ENCODE measurements at regions not wholly inside any gene's neighbourhood (a gene's known extent, or its start where the extent isn't known, plus 50 kb on each side); places are given as distances from the start of the nearest gene placed in this dataset.

- TF ChIP-seq, protein P1, sequence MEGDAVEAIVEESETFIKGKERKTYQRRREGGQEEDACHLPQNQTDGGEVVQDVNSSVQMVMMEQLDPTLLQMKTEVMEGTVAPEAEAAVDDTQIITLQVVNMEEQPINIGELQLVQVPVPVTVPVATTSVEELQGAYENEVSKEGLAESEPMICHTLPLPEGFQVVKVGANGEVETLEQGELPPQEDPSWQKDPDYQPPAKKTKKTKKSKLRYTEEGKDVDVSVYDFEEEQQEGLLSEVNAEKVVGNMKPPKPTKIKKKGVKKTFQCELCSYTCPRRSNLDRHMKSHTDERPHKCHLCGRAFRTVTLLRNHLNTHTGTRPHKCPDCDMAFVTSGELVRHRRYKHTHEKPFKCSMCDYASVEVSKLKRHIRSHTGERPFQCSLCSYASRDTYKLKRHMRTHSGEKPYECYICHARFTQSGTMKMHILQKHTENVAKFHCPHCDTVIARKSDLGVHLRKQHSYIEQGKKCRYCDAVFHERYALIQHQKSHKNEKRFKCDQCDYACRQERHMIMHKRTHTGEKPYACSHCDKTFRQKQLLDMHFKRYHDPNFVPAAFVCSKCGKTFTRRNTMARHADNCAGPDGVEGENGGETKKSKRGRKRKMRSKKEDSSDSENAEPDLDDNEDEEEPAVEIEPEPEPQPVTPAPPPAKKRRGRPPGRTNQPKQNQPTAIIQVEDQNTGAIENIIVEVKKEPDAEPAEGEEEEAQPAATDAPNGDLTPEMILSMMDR (IDR thresholded peaks at IDR 0.05): no peak
- no peak for TF ChIP-seq POLR2A (IDR thresholded peaks at IDR 0.05)
These were observed 61.0 kb upstream of the PLET1 start for GRCh38 chr11:112321501-112322172.
